WTC11 (cell line): ENCODE measurements at regions not wholly inside any gene's neighbourhood (a gene's known extent, or its start where the extent isn't known, plus 50 kb on each side); places are given as distances from the start of the nearest gene placed in this dataset.

ENCODE experiments used
- CBFB ChIP-seq: sonication (generic); formaldehyde crosslinking; IDR thresholded peaks from 2 replicates; pipeline ENCODE4 v1.8.1; 2022; ENCODE audit warnings: mild to moderate bottlenecking, low read depth, missing genetic modification reagents
- CTCF ChIP-seq: fragments of 200-600 bp; IDR thresholded peaks from 2 replicates; pipeline ENCODE4 v1.8.0; 2022; ENCODE audit warnings: antibody characterized with exemption
- ZNF121 ChIP-seq: sonication (generic); formaldehyde crosslinking; IDR thresholded peaks from 2 replicates; pipeline ENCODE4 v1.8.0; 2023; ENCODE audit warnings: missing genetic modification reagents

- no peak for TF ChIP-seq CTCF
- TF ChIP-seq ZNF121 (CRISPR knock-in tag), result no peak
- no peak for TF ChIP-seq CBFB (CRISPR knock-in tag)
Observed at GRCh38 chr14:22482085-22482694, 106.8 kb downstream of the DAD1 start.
